ENCODE measurements at regions not wholly inside any gene's neighbourhood (a gene's known extent, or its start where the extent isn't known, plus 50 kb on each side); places are given as distances from the start of the nearest gene placed in this dataset.
A peak's percentile ranks its signal among the peaks of the same experiment; 100 is the strongest.

GRCh38 chr13:31054632-31055031, 107.1 kb downstream of the HSPH1 start (continued):
- no peak for TF ChIP-seq OSR1 (CRISPR knock-in tag; IDR thresholded peaks at IDR 0.05)

- no peak for ATAC-seq
- TF ChIP-seq GLIS3 (CRISPR knock-in tag; IDR thresholded peaks at IDR 0.05), result no peak
- no peak for TF ChIP-seq PATZ1 (CRISPR knock-in tag; IDR thresholded peaks at IDR 0.05; ENCODE audit: borderline replicate concordance)
- no peak for TF ChIP-seq ZFP3 (CRISPR knock-in tag; IDR thresholded peaks at IDR 0.05)
- TF ChIP-seq PPARA (CRISPR knock-in tag; IDR thresholded peaks at IDR 0.05; ENCODE audit: borderline replicate concordance), result no peak
- TF ChIP-seq BACH2 (CRISPR knock-in tag; IDR thresholded peaks at IDR 0.05; ENCODE audit: borderline replicate concordance), result no peak
- no peak for TF ChIP-seq CSDC2 (CRISPR knock-in tag; IDR thresholded peaks at IDR 0.05)
Measured at GRCh38 chr13:31053896-31054295, 107.8 kb downstream of the HSPH1 start.

- ATAC-seq, result peak; percentile 27; the same call in 2 of the 3 replicates
Measured at GRCh38 chr13:31053091-31053490, 108.6 kb downstream of the HSPH1 start.

GRCh38 chr13:31052478-31052877, 109.2 kb downstream of the HSPH1 start:
- no peak for ATAC-seq
- TF ChIP-seq ZC3H10 (CRISPR knock-in tag; IDR thresholded peaks at IDR 0.05), result no peak
- TF ChIP-seq CREB5 (CRISPR knock-in tag; IDR thresholded peaks at IDR 0.05; ENCODE audit: low read depth), result no peak
- no peak for TF ChIP-seq ZNF70 (CRISPR knock-in tag; IDR thresholded peaks at IDR 0.05)
- no peak for TF ChIP-seq ARNTL (CRISPR knock-in tag; IDR thresholded peaks at IDR 0.05; ENCODE audit: borderline replicate concordance, low read depth)
- TF ChIP-seq RARB (CRISPR knock-in tag; IDR thresholded peaks at IDR 0.05), result no peak
- no peak for TF ChIP-seq ISL1 (CRISPR knock-in tag; IDR thresholded peaks at IDR 0.05)
- TF ChIP-seq ZNF565 (CRISPR knock-in tag; conservative IDR thresholded peaks at IDR 0.05; ENCODE audit: low read depth), result no peak
- no peak for TF ChIP-seq PPARA (CRISPR knock-in tag; IDR thresholded peaks at IDR 0.05; ENCODE audit: borderline replicate concordance)
- no peak for TF ChIP-seq CSRNP3 (CRISPR knock-in tag; IDR thresholded peaks at IDR 0.05)
- no peak for TF ChIP-seq ESRRG (CRISPR knock-in tag; IDR thresholded peaks at IDR 0.05)
- TF ChIP-seq GLIS3 (CRISPR knock-in tag; IDR thresholded peaks at IDR 0.05), result no peak
- no peak for TF ChIP-seq TSHZ2 (CRISPR knock-in tag; IDR thresholded peaks at IDR 0.05)

More at GRCh38 chr13:31053091-31053490, 108.6 kb downstream of the HSPH1 start:
- TF ChIP-seq ZFP30 (CRISPR knock-in tag; IDR thresholded peaks at IDR 0.05), result no peak
- no peak for TF ChIP-seq TCF4 (CRISPR knock-in tag; IDR thresholded peaks at IDR 0.05; ENCODE audit: borderline replicate concordance)
- no peak for TF ChIP-seq ISL1 (CRISPR knock-in tag; IDR thresholded peaks at IDR 0.05)
- TF ChIP-seq CSDC2 (CRISPR knock-in tag; IDR thresholded peaks at IDR 0.05), result no peak
- no peak for TF ChIP-seq CREB5 (CRISPR knock-in tag; IDR thresholded peaks at IDR 0.05; ENCODE audit: low read depth)
- no peak for TF ChIP-seq ESRRG (CRISPR knock-in tag; IDR thresholded peaks at IDR 0.05)
- no peak for TF ChIP-seq BACH2 (CRISPR knock-in tag; IDR thresholded peaks at IDR 0.05; ENCODE audit: borderline replicate concordance)
- TF ChIP-seq ZNF8 (CRISPR knock-in tag; IDR thresholded peaks at IDR 0.05), result no peak
- TF ChIP-seq RARB (CRISPR knock-in tag; IDR thresholded peaks at IDR 0.05), result no peak
- TF ChIP-seq GLIS3 (CRISPR knock-in tag; IDR thresholded peaks at IDR 0.05), result no peak
- TF ChIP-seq ZC3H10 (CRISPR knock-in tag; IDR thresholded peaks at IDR 0.05), result no peak
